C4-2B (cell line): ENCODE measurements at regions not wholly inside any gene's neighbourhood (a gene's known extent, or its start where the extent isn't known, plus 50 kb on each side); places are given as distances from the start of the nearest gene placed in this dataset.

Experiments
- ZFX ChIP-seq: fragments of 450-650 bp; IDR thresholded peaks from 2 replicates; pipeline ENCODE4 v1.6.1; 2017
- TF ChIP-seq, protein P1 (sequence below): fragments of 450-650 bp; conservative IDR thresholded peaks from 2 replicates; pipeline ENCODE4 v1.5.1; 2017; ENCODE audit warnings: mild to moderate bottlenecking

DNA sequence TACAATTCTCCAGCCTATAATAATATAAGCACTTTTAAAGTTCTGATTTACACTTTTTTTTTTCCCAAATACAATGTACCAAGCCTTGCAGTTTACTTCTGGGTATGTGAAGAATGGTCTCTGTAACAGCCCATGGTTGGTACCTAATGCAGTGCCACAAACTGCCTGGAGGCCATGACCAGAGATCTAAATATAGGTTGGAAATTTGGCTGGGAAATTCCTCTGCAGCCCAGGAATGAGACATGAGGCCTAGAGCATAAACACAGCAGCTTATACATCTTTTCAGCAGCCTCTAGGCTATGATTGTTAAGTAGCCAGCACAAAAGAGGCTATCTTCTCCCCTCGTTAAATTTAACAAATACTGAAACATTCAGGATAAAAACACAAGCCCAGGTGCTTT lies 432.0 kb upstream of the FAM98A start:
- TF ChIP-seq, protein P1, sequence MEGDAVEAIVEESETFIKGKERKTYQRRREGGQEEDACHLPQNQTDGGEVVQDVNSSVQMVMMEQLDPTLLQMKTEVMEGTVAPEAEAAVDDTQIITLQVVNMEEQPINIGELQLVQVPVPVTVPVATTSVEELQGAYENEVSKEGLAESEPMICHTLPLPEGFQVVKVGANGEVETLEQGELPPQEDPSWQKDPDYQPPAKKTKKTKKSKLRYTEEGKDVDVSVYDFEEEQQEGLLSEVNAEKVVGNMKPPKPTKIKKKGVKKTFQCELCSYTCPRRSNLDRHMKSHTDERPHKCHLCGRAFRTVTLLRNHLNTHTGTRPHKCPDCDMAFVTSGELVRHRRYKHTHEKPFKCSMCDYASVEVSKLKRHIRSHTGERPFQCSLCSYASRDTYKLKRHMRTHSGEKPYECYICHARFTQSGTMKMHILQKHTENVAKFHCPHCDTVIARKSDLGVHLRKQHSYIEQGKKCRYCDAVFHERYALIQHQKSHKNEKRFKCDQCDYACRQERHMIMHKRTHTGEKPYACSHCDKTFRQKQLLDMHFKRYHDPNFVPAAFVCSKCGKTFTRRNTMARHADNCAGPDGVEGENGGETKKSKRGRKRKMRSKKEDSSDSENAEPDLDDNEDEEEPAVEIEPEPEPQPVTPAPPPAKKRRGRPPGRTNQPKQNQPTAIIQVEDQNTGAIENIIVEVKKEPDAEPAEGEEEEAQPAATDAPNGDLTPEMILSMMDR, result no peak
- no peak for TF ChIP-seq ZFX
